ENCODE measurements at regions not wholly inside any gene's neighbourhood (a gene's known extent, or its start where the extent isn't known, plus 50 kb on each side); places are given as distances from the start of the nearest gene placed in this dataset.

DNA sequence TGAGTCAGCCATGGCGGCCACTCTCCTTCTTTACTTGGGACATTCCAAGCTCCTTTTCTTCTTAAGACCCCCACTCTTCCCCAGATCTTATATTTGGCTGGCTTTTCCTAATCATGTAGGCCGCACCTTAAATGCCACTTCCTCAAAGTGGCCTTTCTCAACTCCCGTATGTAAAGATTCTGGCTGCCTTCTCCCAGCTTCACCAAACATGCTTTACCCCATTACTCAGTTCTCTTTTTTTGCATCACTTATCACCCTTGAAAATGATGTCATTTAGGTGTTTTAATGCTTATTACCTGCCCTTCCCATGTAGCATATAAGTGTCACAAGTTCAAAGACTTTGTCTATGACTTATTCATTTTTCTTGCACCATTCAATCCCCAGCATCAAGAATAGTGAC is 810.1 kb upstream of the CELF2 start:
- in situ Hi-C loops (cut with MboI; ENCODE audit: low sequenced_read_pairs): no loop called here

GRCh38 chr10:10208196-10208595 is 809.5 kb upstream of the CELF2 start:
- in situ Hi-C loops (cut with MboI; ENCODE audit: low sequenced_read_pairs): no loop called here

GRCh38 chr10:10209167-10209566 is 808.5 kb upstream of the CELF2 start:
- in situ Hi-C loops (cut with MboI; ENCODE audit: low sequenced_read_pairs): no loop called here

GRCh38 chr10:10211409-10211808 is 806.3 kb upstream of the CELF2 start:
- in situ Hi-C loops (cut with MboI; ENCODE audit: low sequenced_read_pairs): no loop called here

DNA sequence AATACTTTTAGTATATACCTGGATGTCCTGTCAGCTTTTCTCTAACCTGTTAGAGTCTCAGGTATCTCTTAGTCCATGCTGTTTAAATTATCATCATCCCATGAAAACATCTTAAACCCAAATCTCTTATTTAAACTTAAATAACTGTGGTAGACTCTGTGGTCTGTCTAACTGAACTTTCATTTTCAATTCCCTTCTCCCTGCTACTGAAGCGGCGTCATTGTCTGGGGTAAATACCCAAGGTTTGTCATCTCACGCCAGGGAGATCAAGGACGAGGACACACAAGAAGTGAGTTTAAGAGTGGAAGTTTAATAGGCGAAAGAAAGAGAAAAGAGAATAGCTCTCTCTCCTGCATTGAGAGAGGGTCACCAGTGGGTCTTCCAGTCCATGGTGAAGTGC is 804.4 kb upstream of the CELF2 start:
- in situ Hi-C loops (cut with MboI; ENCODE audit: low sequenced_read_pairs): no loop called here

- in situ Hi-C loops (cut with MboI; ENCODE audit: low sequenced_read_pairs): no loop called here
These were observed 795.3 kb upstream of the CELF2 start for GRCh38 chr10:10222304-10222841.

DNA sequence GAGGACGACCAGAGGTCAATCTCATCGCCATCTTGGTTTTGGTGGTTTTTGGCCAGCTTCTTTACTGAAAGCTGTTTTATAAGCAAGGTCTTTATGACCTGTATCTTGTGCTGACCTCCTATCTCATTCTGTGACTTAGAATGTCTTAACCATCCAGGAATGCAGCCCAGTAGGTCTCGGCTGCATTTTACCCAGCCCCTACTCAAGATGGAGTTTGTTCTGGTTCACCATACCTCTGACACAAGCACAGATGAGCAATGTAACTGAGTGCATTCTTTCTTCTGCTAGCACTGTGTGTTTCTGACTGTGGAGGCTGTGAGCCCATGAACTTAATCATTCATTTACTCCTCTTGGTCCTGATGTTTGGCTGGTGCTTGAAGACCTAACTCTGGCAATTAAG is 794.5 kb upstream of the CELF2 start:
- in situ Hi-C loops (cut with MboI; ENCODE audit: low sequenced_read_pairs): no loop called here

- in situ Hi-C loops (cut with MboI; ENCODE audit: low sequenced_read_pairs): no loop called here
These were observed 792.5 kb upstream of the CELF2 start for GRCh38 chr10:10225136-10225676.

GRCh38 chr10:10233229-10233628 is 784.4 kb upstream of the CELF2 start:
- in situ Hi-C loops (cut with MboI; ENCODE audit: low sequenced_read_pairs): no loop called here

GRCh38 chr10:10235003-10235402 is 782.7 kb upstream of the CELF2 start:
- in situ Hi-C loops (cut with MboI; ENCODE audit: low sequenced_read_pairs): no loop called here

DNA sequence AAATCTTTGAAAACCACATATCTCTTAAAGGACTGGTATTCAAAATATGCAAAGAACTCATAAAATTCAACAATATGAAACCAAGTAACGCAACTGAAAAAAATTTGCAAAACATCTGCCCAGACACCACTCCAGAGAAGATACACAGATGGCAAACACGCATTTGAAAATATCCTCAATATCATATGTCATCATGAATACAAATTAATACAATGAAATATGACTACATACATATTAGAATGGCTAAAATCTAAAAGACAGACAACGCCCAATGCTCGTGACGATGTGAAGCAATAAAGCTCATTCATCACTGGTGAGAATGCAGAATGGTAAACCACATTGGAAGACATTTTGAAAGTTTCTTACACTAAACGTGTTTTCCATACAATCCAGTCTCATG is 770.1 kb upstream of the CELF2 start:
- in situ Hi-C loops (cut with MboI; ENCODE audit: low sequenced_read_pairs): no loop called here

- in situ Hi-C loops (cut with MboI; ENCODE audit: low sequenced_read_pairs): no loop called here
These were observed 760.8 kb upstream of the CELF2 start for GRCh38 chr10:10256860-10257259.

DNA sequence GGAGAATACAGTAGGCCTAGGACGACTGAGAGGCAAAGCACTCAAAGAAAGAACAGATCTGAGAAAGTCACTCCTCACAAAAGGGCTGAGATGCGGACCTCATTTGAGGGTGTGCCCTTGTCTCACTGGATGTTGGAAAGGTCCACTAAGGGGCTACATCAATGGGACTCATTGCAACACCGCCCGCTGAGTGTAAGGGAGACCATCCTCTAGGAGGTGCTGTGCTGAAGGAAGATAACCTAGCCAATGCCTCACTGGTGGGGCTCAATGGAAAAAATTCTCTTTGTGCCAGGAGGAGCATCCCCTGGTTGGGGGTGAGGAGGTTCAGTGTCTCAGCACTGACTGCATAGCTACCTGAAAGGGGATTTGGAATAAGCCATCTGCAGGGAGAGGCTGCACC is 758.7 kb upstream of the CELF2 start:
- in situ Hi-C loops (cut with MboI; ENCODE audit: low sequenced_read_pairs): no loop called here

DNA sequence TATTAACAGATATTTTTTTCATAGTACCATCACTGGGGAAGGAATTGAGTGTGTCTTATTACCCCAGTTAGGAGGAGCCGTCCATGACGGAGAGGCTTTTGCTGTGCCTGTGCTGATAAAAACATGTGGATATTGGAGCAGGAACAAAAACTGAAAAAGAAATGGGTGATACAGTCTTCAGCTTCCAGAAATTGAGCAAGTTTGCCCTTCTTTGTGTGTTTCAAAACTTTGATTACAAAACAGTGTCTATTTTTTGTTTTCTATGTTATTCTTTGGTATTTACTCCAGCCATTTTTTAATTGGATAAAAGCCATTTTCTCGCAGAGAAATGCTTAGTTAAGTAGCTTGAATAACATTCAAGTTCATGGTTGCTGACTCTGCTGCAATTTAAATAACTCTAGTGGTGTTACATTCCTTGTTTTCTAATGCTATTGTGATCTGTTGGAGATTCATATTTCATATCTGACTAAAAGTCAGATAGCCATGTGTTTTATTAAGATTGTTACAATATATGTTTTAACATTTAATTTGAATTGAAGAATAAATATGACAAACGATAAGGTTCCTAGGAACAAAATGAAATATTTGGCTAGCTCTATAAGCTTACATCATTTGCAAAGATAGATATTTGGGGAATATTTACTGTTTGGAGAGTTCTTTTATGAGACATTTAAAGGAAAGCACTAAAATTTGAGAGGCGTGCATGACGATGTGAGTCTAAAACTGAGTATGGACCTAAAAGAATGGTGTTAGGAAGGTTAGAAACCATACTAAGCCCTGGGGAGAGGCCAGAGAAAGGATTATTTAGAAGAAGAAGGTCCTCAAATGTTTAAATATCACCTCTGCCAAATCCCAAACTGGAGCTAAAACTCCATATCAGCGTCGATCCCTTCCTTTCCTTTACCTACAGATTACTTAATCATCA is 747.3 kb upstream of the CELF2 start:
- in situ Hi-C loops (cut with MboI; ENCODE audit: low sequenced_read_pairs): no loop called here

DNA sequence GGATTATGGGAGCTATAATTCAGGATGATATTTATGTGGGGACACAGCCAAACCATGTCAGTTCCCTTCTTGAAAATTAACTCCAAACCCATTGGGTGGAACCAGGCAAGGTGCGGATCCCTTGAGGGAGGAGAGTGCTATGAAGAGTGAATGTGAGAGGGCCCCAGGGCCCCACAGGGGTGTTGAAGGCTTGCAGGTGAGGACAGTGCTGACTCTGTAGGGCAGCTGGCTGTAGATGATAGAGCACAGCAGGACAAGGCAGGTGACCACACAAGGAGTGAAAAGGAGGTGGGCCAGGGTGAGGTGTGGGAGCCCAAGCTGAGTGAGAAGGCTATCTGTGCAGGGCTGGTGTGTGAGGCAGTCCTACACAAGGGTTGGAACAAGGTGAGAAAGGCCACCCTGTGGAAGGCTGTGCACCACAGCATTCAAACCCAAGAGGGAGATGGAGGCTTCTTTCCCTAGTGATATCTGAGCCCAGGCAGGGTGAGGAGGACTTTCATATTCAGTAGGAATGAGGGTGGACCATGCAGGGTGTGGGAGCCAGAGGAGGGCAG is 746.0 kb upstream of the CELF2 start:
- in situ Hi-C loops (cut with MboI; ENCODE audit: low sequenced_read_pairs): no loop called here

DNA sequence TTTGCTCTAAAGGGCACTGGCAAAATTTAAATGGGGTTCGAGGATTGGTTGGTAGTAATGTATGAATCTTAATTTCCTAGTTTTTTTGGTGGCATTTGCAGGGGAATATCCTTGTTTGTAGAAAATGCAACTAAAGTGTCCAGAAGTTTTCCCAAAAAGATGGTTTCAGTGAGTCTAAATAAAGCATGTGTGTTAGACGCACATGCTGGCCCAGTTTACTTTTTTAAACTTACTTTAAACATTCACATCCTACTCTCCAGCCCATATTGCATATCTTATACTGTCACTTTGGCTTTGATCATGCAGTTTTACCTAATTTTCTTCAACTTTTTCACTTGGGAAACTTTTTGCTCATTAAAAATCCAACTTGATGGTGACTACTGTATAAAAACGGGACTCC is 744.0 kb upstream of the CELF2 start:
- in situ Hi-C loops (cut with MboI; ENCODE audit: low sequenced_read_pairs): no loop called here

- in situ Hi-C loops (cut with MboI; ENCODE audit: low sequenced_read_pairs): no loop called here
These were observed 737.8 kb upstream of the CELF2 start for GRCh38 chr10:10279906-10280305.

DNA sequence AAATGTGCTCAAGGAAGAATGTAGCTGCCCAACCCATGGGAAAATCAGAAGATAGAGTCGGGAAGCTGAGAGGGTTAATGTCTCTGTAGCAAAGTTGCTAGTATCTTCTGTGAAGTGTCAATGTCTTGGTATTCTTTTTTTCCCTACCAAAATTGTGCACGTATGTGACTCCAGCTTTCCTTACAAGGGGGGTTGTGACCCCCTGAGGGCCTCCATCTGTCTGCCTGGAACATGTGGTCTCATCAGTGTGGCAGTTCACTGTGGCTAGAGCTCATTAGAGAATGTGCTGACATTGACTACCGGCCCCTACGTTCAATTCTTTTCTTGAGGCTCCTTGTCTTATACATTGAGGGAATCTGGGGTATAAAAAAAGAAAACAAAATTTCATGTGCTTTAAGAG is 725.2 kb upstream of the CELF2 start:
- in situ Hi-C loops (cut with MboI; ENCODE audit: low sequenced_read_pairs): no loop called here

- in situ Hi-C loops (cut with MboI; ENCODE audit: low sequenced_read_pairs): no loop called here
These were observed 724.6 kb upstream of the CELF2 start for GRCh38 chr10:10293041-10293440.

- in situ Hi-C loops (cut with MboI; ENCODE audit: low sequenced_read_pairs): no loop called here
These were observed 724.2 kb upstream of the CELF2 start for GRCh38 chr10:10293481-10293951.

GRCh38 chr10:10294184-10294880 is 723.3 kb upstream of the CELF2 start:
- in situ Hi-C loops (cut with MboI; ENCODE audit: low sequenced_read_pairs): no loop called here

Measured in HL-60/S4 (cell line).